ENCODE measurements at regions not wholly inside any gene's neighbourhood (a gene's known extent, or its start where the extent isn't known, plus 50 kb on each side); places are given as distances from the start of the nearest gene placed in this dataset.
"Not testable (repeated sequence)": the region's sequence is repeated elsewhere in the genome, so short reads cannot be mapped to it uniquely, and the experiment has no call there.

GRCh38 chr2:125224830-125225229 is 1199.7 kb downstream of the CNTNAP5 start:
- DNase-seq: no peak

- DNase-seq: no peak
Measured at GRCh38 chr2:125227843-125228392, 1202.8 kb downstream of the CNTNAP5 start.

GRCh38 chr2:125240870-125241269 is 1215.8 kb downstream of the CNTNAP5 start:
- no peak for DNase-seq

GRCh38 chr2:125243074-125243473 is 1218.0 kb downstream of the CNTNAP5 start:
- DNase-seq: no peak

- no peak for DNase-seq
Measured at GRCh38 chr2:125254010-125254409, 1228.9 kb downstream of the CNTNAP5 start.

GRCh38 chr2:125259451-125259850 is 1234.4 kb downstream of the CNTNAP5 start:
- DNase-seq: no peak

- not testable (repeated sequence) for DNase-seq
Measured at GRCh38 chr2:125260366-125260930, 1235.4 kb downstream of the CNTNAP5 start.

GRCh38 chr2:125264453-125264852 is 1239.4 kb downstream of the CNTNAP5 start:
- no peak for DNase-seq

- no peak for DNase-seq
Measured at GRCh38 chr2:125267683-125268082, 1242.6 kb downstream of the CNTNAP5 start.

- DNase-seq: no peak
Measured at GRCh38 chr2:125272651-125273050, 1247.6 kb downstream of the CNTNAP5 start.

- DNase-seq: no peak
Measured at GRCh38 chr2:125274718-125275117, 1249.6 kb downstream of the CNTNAP5 start.

GRCh38 chr2:125280265-125280664 is 1255.2 kb downstream of the CNTNAP5 start:
- no peak for DNase-seq

GRCh38 chr2:125281242-125281641 is 1256.2 kb downstream of the CNTNAP5 start:
- no peak for DNase-seq

- no peak for DNase-seq
Measured at GRCh38 chr2:125296742-125297141, 1271.7 kb downstream of the CNTNAP5 start.

GRCh38 chr2:125310657-125311364 is 1285.7 kb downstream of the CNTNAP5 start:
- DNase-seq: no peak

- no peak for DNase-seq
Measured at GRCh38 chr2:125312342-125312741, 1287.3 kb downstream of the CNTNAP5 start.

- DNase-seq: no peak
Measured at GRCh38 chr2:125313806-125314205, 1288.7 kb downstream of the CNTNAP5 start.

- no peak for DNase-seq
Measured at GRCh38 chr2:125318740-125319139, 1293.7 kb downstream of the CNTNAP5 start.

- no peak for DNase-seq
Measured at GRCh38 chr2:125324273-125324672, 1299.2 kb downstream of the CNTNAP5 start.

GRCh38 chr2:125330133-125330532 is 1305.0 kb downstream of the CNTNAP5 start:
- no peak for DNase-seq

GRCh38 chr2:125341353-125341752 is 1314.6 kb upstream of the GYPC start:
- no peak for DNase-seq

- DNase-seq: not testable (repeated sequence)
Measured at GRCh38 chr2:125353542-125353941, 1302.4 kb upstream of the GYPC start.

GRCh38 chr2:125364192-125364983 is 1291.6 kb upstream of the GYPC start:
- no peak for DNase-seq

- DNase-seq: no peak
Measured at GRCh38 chr2:125364984-125365265, 1291.0 kb upstream of the GYPC start.
